Vagina (tissue), 2 donors: ENCODE measurements at regions not wholly inside any gene's neighbourhood (a gene's known extent, or its start where the extent isn't known, plus 50 kb on each side); places are given as distances from the start of the nearest gene placed in this dataset.

Experiments
- DNase-seq, 2 donors: peaks; one replicate each; pipeline ENCODE4 v3.0.0-alpha.2; 2017; ENCODE audit errors: extremely low spot score in 2 of 2
- H3K27ac ChIP-seq: fragments of 200-600 bp; sonication (generic); one replicate; pipeline ENCODE4 v1.5.1; 2019
- H3K27me3 ChIP-seq: fragments of 200-600 bp; sonication (generic); one replicate; pipeline ENCODE4 v1.5.1; 2019
- H3K36me3 ChIP-seq, 2 donors: fragments of 200-600 bp; sonication (generic); one replicate each; pipeline ENCODE4 v1.5.1; 2017 to 2019
- H3K4me1 ChIP-seq: fragments of 200-600 bp; sonication (generic); one replicate; pipeline ENCODE4 v1.5.1; 2019
- H3K4me3 ChIP-seq, 2 donors: fragments of 200-600 bp; sonication (generic); 1 replicate in 1 of 2; 2 replicates in 1 of 2; pipeline ENCODE4 v1.5.1; 2016 to 2019
- H3K9me3 ChIP-seq: fragments of 200-600 bp; sonication (generic); one replicate; pipeline ENCODE4 v1.5.1; 2019
- CTCF ChIP-seq, 3 experiments: fragments of 450-650 bp in 2 of 3; fragments of 200-600 bp in 1 of 3; sonication (generic) in 1 of 3; IDR thresholded peaks; one replicate each; pipeline ENCODE4 v1.5.1; 2017 to 2019; ENCODE audit warnings: antibody characterized with exemption in 3 of 3, mild to moderate bottlenecking in 2 of 3, moderate library complexity in 2 of 3
- POLR2A ChIP-seq, 2 donors: fragments of 450-650 bp; IDR thresholded peaks; one replicate each; pipeline ENCODE4 v1.6.1; 2017; ENCODE audit warnings: antibody characterized with exemption in 2 of 2, mild to moderate bottlenecking in 2 of 2, moderate library complexity in 2 of 2
- POLR2AphosphoS5 ChIP-seq, 2 donors: sonication (generic); formaldehyde crosslinking; IDR thresholded peaks; one replicate each; pipeline ENCODE4 v1.9.0; 2017; ENCODE audit warnings: antibody characterized with exemption in 2 of 2, mild to moderate bottlenecking in 2 of 2, low read depth in 1 of 2; ENCODE audit not compliant: insufficient read depth in 1 of 2
- intact Hi-C: fragments of 100-400 bp; cut with DNase I; formaldehyde crosslinking; loops from one replicate; pipeline ENCODE4 v1.15.1; 2023

GRCh38 chr11:29320196-29320595 lies 696.6 kb downstream of the KCNA4 start:
- TF ChIP-seq CTCF (IDR thresholded peaks at IDR 0.05), result no peak
- TF ChIP-seq POLR2AphosphoS5 (IDR thresholded peaks at IDR 0.05; ENCODE audit: insufficient read depth in 1 of 2, low read depth in 1 of 2), result no peak
- no peak for TF ChIP-seq POLR2A (IDR thresholded peaks at IDR 0.05)
- H3K4me3 ChIP-seq, result no peak overlapping the region
- no peaks in the 10 kb centered on the region for H3K4me1 ChIP-seq
- DNase-seq, result no peak
- no peaks in the 10 kb centered on the region for H3K36me3 ChIP-seq
- H3K27ac ChIP-seq, result no peak overlapping the region
- intact Hi-C loops, result no loop called here
- H3K27me3 ChIP-seq, result no peaks in the 10 kb centered on the region
- no peaks in the 10 kb centered on the region for H3K9me3 ChIP-seq

GRCh38 chr11:29319210-29319609 lies 697.6 kb downstream of the KCNA4 start:
- no peak overlapping the region for H3K27ac ChIP-seq
- DNase-seq, result no peak
- intact Hi-C loops, result no loop called here
- no peaks in the 10 kb centered on the region for H3K4me1 ChIP-seq
- no peaks in the 10 kb centered on the region for H3K9me3 ChIP-seq
- H3K4me3 ChIP-seq, result no peak overlapping the region
- H3K27me3 ChIP-seq, result no peaks in the 10 kb centered on the region
- no peaks in the 10 kb centered on the region for H3K36me3 ChIP-seq
- TF ChIP-seq POLR2AphosphoS5 (IDR thresholded peaks at IDR 0.05; ENCODE audit: insufficient read depth in 1 of 2, low read depth in 1 of 2), result no peak
- TF ChIP-seq POLR2A (IDR thresholded peaks at IDR 0.05), result no peak
- no peak for TF ChIP-seq CTCF (IDR thresholded peaks at IDR 0.05)

GRCh38 chr11:29318134-29318845 lies 698.5 kb downstream of the KCNA4 start:
- Histone ChIP-seq H3K36me3 (no peaks in the 10 kb centered on the region), H3K9me3 (no peaks in the 10 kb centered on the region), H3K27me3 (no peaks in the 10 kb centered on the region), H3K4me1 (no peaks in the 10 kb centered on the region), H3K27ac (no peak overlapping the region), H3K4me3 (no peak overlapping the region)
- intact Hi-C loops, result no loop called here
- no peak for DNase-seq
- no peak for TF ChIP-seq POLR2AphosphoS5 (IDR thresholded peaks at IDR 0.05; ENCODE audit: insufficient read depth in 1 of 2, low read depth in 1 of 2)
- TF ChIP-seq POLR2A (IDR thresholded peaks at IDR 0.05), result no peak
- TF ChIP-seq CTCF (IDR thresholded peaks at IDR 0.05), result no peak

- Histone ChIP-seq H3K4me1 (no peaks in the 10 kb centered on the region), H3K4me3 (no peak overlapping the region), H3K9me3 (no peaks in the 10 kb centered on the region), H3K27me3 (no peaks in the 10 kb centered on the region), H3K36me3 (no peaks in the 10 kb centered on the region), H3K27ac (no peak overlapping the region)
- no peak for DNase-seq
- intact Hi-C loops, result no loop called here
- TF ChIP-seq POLR2AphosphoS5 (IDR thresholded peaks at IDR 0.05; ENCODE audit: insufficient read depth in 1 of 2, low read depth in 1 of 2) (no peak), POLR2A (IDR thresholded peaks at IDR 0.05) (no peak), CTCF (IDR thresholded peaks at IDR 0.05) (no peak)
These were observed 699.1 kb downstream of the KCNA4 start for GRCh38 chr11:29317694-29318093.

GRCh38 chr11:29315275-29315674 lies 701.6 kb downstream of the KCNA4 start:
- intact Hi-C loops, result no loop called here
- DNase-seq, result no peak
- Histone ChIP-seq H3K36me3 (no peaks in the 10 kb centered on the region), H3K27me3 (no peaks in the 10 kb centered on the region), H3K4me3 (no peak overlapping the region), H3K9me3 (no peaks in the 10 kb centered on the region), H3K27ac (no peak overlapping the region), H3K4me1 (no peaks in the 10 kb centered on the region)
- no peak for TF ChIP-seq POLR2AphosphoS5 (IDR thresholded peaks at IDR 0.05; ENCODE audit: insufficient read depth in 1 of 2, low read depth in 1 of 2)
- no peak for TF ChIP-seq CTCF (IDR thresholded peaks at IDR 0.05)
- no peak for TF ChIP-seq POLR2A (IDR thresholded peaks at IDR 0.05)
